GM21737 (cell line): ENCODE measurements at regions not wholly inside any gene's neighbourhood (a gene's known extent, or its start where the extent isn't known, plus 50 kb on each side); places are given as distances from the start of the nearest gene placed in this dataset.
"Not testable (repeated sequence)": the region's sequence is repeated elsewhere in the genome, so short reads cannot be mapped to it uniquely, and the experiment has no call there.

Experiments
- ATAC-seq: cut with Tn5 transposase; IDR thresholded peaks from one replicate; pipeline ENCODE4 v1.9.1; 2021; ENCODE audit warnings: mild to moderate bottlenecking, moderate library complexity; ENCODE audit not compliant: unreplicated experiment

DNA sequence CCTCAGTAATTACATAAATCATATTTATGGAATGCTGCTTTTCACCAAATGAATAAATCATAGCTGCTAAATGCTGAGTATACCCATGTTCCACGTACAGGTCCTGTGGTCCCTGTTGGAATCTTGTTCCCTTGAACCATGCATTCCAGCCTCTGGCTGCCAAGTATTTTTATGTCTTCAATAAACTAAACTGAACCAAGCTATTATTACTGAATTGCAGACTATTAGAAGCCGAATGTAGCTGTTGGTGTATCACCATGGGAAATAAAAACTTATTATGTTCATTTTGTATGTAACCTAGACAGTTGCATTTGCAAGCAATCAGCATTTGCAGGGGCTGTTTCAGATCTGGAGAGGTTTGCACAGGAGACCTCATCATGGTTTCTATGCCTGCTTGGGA, 362.4 kb downstream of the ADCYAP1 start:
- no peak for ATAC-seq

DNA sequence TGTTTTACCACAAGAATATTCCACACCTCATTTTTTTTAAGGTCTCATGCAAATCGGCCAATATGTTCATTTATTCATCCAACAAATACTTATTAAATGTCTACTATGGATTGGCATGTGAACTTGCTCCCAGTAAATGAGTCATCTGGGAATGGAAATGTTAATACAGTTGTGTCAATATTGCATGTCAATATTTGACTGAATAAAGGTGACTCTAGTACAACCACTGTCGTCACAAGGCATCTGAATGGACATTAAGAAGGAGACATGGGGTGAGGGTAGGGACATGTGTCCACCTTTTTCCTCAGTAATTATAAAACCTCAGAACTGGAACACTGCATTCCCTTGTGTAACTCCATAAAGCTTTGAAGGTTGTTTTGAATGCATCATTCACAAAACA, 365.4 kb downstream of the ADCYAP1 start:
- no peak for ATAC-seq

DNA sequence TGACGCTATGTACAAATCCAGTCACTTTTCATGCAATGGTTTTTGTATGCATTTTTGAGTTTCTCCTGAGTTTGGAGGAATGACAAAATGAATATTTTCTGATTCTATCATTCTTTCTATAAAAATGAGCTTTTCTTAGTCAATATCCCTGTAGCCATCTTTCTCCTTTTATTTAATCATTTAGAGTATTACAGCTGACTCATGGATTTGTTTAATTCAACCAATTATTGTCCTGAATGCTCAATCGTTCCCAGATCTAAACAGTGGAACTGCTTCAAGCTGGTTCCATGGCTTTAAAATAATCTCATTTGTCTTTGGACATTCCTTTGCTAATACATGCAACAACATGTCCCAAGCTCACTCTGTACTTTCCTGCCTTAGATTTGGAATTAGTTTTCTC, 368.8 kb downstream of the ADCYAP1 start:
- no peak for ATAC-seq

DNA sequence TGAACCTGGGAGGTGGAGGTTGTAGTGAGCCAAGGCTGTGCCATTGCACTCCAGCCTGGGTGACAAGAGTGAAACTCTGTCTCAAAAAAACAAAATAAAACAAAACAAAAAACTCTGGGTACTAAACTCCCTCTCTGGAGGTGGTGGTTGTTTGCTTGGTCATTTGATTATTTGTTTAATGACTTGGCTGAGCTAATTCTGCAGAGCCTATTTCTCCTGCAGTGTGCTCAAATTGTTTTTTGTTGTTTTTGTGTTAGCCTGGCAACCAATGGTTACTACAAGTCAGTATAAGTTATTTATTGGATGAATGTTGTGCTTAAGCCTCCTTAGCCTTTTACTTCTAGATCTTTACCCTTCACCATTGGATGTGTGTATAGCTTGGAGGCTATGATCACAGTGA, 387.5 kb downstream of the ADCYAP1 start:
- ATAC-seq = no peak

DNA sequence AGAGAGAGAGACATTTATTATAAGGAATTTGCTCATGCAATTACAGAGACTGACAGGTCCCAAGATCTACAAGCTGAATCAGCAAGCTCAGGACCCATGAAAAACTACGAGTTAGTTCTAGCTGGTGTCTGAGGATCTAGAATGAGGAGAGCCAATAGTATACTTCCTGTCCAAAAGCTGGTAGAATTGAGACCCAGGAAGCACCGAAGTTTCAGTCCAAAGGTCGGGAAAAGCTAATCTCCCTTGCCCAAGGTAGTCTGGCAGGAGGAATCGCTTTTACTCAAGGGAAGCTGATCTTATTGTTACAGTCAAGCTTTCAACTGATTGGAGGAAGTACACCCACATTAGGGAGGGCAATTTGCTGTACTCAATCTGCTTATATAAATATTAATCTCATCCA, 389.6 kb downstream of the ADCYAP1 start:
- no peak for ATAC-seq

DNA sequence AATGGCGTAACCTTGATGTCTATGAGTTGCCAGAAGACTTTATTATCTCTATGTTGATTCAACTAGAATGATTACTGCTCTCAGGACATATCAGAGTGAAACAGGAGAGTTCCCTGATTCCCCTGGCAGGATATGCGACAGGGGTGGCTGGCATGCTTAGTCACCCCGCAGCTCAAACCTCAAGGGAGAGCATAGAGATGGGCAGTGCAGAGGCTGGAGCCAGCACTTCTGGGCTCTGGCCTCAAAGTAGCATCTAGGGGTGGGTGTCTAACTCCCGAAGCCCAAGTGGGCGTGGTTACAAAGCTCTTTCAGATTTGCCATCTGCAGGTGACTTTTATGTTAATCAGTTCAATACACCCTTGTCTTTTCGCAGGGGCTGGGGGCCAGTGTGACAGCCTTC, 391.6 kb downstream of the ADCYAP1 start:
- ATAC-seq = no peak

DNA sequence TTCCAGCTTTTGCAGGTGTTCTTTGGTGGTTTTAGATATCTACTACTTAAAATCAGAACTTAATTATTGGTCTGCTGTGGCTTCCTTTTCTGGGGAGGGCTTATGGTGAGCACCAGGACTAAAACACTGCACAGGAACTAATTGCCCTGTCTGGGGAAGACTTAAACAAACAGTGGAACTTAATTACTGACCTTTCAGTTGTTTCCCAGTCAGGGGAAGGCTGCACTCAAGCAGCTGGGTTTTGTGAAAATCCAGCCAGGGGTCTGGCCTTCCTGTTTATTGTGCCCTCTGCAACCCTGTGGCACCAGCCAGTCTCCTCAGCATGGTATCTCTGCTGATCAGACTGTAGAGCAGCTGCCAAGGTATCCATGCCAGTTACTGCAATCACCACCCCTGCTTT, 398.2 kb downstream of the ADCYAP1 start:
- ATAC-seq = no peak

DNA sequence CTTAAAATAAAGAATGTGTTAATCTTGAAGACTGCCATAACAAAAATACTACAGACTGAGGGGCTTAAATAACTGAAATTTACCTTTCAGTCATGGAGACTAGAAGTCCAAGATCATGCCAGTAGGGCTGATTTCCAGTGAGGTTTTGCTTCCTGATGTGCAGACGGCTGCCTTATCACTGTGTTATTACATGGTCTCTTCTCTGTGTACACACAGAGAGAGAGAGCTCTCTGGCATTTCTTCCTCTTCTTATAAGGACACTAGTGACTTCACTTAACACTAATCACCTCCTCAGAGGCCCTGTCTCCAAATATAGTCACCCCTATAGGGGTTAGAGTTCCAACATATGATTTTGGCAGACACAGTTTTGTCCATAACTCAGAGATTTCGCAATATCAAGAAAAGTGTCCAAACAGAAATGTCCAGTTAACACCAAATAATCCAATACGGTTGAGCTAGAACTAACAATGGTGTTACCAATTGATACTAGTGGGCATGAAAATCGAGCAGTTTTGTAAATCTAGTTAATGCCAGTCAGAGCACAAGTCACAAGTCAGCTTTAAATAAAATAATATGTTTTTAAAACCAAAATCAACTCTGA, 399.8 kb downstream of the ADCYAP1 start:
- ATAC-seq = no peak

DNA sequence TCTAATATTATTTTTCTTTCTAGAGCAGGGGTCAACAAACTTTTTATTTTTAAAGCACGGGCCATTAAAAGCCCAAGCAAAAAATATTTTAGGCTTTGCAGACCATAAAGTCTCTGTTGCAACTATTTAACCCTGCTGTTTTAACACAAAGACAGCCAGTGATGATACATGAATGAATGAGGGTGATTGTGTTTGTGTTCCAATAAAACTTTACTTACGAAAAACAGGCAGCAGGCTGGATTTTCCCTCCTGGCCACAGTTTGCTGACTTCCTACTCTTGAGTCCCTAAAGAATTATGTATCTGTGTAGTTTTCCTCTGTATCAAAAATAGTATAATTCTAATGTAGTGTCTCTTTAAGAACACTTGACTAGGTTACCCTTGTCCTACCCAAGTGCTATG, 402.0 kb downstream of the ADCYAP1 start:
- ATAC-seq = no peak

DNA sequence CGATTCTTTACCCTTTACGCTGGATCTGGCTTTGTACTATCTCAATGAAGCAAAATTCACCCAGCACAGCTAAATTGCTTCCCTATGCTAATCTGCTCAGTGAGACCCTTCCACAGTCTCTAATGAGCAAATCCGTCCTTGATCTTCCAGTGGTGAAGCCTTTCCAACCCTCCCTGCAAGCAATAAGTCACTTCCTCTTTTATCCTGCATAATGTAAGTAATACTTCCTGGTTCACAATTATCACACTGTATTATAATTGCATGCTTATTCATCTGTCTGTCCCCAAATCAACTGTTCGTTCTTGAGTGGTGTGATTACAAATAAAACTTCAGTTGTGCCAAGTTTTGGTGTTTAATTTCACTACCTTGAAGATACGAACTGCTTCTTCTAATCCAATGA, 404.0 kb downstream of the ADCYAP1 start:
- ATAC-seq = no peak

DNA sequence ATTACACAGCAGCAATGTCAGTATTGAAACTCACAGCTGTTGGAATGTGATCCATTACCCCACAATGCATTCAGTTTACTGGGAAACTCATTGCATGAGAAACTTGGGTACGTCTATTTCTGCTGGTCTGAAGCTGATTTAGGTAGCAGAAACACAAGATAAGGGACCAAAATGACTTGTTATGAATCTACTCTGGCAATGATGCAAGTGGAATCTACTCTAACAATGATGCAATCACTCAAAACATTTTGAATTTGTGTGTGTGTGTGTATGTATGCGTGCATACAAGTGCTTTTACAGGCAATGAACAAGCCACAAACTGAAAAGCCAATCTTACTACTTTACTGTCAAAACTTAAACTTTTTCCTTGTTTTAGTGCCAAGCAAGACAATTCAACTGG, 406.7 kb downstream of the ADCYAP1 start:
- no peak for ATAC-seq

DNA sequence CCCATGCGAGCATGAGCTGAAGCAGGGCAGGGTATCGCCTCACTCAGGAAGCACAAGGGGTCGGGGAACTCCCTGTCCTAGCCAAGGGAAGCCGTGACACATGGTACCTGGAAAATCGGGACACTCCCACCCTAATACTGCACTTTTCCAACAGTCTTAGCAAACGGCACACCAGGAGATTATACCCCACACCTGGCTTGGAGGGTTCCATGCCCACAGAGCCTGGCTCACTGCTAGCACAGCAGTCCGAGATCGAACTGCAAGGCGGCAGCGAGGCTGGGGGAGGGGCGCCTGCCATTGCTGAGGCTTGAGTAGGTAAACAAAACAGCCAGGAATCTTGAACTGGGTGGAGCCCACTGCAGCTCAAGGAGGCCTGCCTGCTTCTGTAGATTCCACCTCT, 430.7 kb downstream of the ADCYAP1 start:
- ATAC-seq = not testable (repeated sequence)

DNA sequence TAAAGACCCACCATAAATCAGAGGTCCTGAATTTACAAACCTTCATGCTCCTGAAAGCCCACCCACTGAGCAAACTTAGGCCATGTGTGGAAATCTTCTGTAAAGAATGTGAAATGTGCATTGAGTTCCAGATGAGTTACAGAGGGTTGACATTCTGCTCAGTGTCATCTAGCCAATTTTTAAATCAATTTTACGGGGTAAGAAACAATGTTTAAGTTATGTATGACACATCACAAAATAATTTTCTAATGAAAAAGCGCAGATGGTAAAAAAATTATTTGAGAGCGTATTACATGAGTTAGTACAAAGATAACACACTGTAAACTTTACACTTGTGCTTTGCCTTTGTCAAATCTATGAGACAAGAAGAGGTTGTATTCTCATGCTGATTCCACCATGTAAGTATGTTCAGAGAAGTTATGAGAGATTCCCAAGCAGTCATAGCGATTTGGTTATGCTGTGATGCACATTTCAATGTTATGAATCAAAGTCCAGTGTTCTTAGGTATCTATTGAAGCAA, 446.3 kb downstream of the ADCYAP1 start:
- ATAC-seq = no peak

DNA sequence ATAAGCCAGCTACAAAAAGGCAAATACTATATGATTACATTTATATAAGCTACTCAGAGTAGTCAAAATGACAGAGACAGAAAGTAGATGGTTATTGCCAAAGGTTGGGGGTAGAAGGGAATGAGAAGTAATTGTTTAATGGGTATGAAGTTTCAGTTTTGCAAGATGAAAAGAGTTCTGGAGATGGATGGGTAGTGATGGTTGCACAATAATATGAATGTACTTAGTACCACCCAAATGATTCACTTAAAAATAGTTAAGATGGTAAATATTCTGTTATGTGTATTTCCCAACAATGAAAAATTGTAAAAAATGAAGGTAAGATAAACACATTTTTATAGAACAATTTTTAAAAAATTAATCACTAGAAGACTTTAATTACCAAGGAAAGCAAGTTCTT, 448.4 kb downstream of the ADCYAP1 start:
- ATAC-seq = no peak

DNA sequence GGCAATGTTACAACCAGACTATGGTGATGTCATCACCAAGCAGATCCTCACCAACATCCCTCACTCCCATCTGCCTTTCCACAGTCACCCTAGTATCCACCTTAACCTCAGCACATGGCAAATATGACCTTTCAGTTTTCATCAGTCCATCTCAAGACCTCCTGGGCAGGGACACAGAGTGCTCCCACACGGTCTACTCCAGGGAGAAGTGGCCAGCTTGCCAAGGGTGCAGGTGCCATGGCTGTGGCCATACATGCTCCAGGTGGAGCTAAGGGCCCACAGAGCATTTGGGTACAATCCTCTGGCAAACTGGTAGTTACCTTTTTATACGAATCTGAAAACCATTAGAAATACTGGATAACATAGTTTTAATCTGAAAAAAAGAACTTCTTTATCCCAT, 453.1 kb downstream of the ADCYAP1 start:
- ATAC-seq = no peak

DNA sequence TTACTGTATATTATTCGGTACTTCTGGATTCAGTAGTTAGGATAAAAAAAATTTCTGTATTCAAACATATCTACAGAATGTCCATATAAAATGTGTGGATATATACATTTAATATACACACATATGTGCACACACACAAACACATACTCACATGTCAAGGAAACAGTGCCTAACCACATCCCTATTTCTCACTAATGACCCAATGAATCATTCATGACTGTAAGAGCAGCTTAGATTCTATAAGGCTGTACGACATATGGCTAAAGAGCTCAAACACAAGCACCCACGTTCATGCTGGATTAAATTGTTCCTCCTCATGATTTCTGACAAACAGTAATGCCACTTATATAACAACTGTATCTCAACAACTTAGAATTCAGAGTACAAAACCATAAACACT, 457.3 kb downstream of the ADCYAP1 start:
- no peak for ATAC-seq

DNA sequence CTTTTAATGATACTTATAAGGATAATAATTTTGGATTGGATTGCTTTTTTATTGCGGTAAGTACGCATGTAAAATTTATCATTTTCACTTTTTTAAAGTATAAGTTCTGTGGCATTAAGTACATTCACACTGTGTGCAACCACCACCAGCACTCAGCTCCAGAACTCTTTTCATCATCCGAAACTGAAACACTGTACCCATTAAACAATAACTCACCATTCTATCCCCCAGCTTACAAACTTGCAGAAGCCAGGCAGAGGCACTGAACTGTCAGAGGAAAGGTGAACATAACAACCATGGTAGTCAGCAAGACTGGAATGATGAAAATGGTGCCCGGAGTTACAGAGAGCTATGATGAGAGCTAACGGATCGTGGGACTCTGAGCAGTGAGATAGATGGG, 465.9 kb downstream of the ADCYAP1 start:
- ATAC-seq = no peak

DNA sequence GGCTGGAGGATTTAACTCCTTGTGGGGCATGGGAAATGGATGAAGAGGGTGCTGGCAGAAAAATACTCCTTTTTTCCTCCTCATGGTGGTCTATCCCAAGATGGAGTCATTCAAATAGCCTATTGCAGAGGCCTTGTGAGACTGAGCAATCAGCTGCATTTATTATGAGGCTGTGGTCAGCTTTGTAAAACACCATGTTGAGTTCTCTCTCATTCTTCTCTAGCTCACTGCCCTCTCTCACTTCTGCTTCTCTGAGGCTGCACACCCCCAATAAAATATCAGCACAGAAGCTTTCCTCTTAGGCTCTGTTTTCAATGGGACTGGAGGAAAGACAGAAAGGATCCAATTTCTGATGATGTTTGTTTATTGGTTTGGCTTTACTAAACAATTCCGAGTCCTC, 467.1 kb downstream of the ADCYAP1 start:
- no peak for ATAC-seq

DNA sequence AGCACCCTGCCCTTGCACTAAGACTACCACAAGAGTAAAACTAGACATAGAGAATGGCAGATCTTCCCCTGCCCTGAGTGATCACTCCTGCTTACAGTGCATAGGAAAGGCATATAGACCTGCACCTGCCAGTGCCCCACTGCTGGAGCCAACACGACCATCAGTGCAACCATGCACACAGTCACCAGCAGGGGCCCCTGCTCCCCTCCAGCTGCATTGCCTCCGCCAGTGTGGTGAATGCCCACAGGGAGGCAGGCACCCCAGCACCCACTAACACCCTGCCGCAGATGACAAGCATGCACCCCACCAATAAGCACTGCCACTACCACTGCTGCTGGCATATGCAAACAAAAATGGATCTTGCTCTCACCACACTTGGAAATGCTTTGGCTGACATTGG, 478.8 kb downstream of the ADCYAP1 start:
- ATAC-seq = no peak

DNA sequence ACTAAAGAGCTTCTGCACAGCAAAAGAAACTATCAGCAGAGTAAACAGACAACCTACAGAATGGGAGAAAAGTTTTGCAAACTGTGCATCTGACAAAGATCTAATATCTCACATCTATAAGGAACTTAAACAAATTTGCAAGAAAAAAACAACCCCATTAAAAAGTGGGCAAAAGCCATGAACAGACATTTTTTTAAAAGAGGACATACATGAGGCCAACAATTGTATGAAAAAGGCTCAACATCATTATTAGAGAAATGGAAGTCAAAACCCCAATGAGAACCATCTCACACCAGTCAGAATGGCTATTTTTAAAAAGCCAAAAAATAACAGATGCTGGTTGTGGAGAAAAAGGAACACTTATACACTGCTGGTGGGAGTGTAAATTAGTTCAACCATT, 483.8 kb downstream of the ADCYAP1 start:
- not testable (repeated sequence) for ATAC-seq

DNA sequence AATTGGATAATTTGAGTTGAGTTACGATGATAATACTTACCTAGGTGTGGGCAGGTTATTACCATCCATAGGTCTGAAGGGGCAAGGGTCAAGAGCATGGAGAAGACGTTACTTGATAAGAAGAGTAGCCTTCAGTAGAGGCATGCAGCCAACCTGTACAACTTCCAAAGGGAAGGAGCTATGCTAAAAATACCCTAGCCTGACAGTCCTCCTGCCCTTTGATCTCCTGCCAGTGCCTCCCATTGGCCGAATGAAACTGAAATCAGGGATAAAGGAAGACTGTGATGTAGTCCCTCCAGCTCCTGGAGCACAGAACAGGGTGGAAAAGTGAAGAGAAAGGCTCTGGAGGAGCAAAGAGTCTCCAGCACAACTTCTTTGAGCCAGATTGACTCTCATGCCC, 487.4 kb downstream of the ADCYAP1 start:
- no peak for ATAC-seq

DNA sequence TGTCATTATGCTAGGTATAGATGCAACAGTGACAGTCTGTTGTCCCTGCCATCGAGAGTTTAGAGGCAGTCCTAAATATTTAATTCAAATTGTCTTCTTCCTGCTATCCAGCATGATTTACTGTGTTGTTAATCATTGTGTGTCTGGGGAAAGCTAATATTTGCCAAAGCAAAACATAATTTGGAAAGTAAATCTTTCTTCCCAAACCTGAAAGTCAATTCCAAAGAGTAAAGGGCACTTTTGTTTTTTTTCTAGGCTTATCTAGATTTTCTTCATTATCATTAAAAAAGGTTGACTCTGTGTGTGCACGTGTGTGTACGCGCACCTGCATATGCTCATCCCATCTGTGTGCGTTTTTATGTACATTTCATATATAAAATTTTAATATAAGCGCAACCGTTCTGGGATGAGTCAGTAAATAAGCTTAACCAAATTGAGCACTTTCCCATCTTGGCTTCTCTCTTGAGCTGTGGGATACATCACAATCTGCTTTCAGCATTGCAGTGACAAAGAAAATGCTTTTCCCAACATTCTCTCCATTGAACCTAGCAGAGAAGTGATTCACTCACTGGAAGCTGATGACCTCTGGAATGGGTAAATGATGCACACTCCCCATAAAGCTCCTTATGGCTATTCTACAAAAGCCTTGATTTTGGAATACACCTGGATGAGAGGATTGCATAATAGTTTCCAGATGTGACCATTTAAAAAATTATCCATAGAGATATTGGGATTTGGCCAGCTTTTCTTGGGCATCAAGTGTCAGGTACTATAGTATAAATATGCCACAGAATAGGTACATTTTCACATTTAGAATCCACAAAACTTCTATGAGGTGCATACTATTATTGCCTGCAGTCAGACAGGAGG, 488.4 kb downstream of the ADCYAP1 start:
- ATAC-seq = no peak
